HG03439 (cell line): ENCODE measurements at regions not wholly inside any gene's neighbourhood (a gene's known extent, or its start where the extent isn't known, plus 50 kb on each side); places are given as distances from the start of the nearest gene placed in this dataset.

ENCODE experiments used
- ATAC-seq: cut with Tn5 transposase; IDR thresholded peaks from one replicate; pipeline ENCODE4 v1.9.1; 2021; ENCODE audit warnings: mild to moderate bottlenecking, moderate library complexity; ENCODE audit not compliant: unreplicated experiment

DNA sequence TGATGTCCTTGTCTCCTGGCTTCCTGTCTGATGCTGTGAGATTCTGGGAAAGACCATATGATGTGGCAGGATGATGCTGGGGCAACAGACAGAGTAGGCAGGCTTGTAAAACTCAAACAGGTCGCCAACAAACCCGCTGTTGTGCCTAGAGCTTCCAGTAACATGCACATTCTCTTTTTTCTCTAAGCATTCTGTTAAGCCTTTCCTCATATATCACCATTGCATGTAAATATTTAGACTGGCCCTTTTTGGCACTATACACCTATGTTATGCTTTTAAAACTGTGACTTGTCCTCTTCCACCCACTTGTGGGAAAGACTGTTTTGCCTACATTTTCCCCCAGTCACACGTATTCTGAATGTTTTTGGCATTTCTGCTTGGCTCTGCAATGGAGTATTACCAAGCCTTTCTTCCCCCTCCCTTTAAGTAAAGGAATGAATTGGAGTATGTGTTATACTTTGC lies 250.4 kb upstream of the TANK start:
- no peak for ATAC-seq

DNA sequence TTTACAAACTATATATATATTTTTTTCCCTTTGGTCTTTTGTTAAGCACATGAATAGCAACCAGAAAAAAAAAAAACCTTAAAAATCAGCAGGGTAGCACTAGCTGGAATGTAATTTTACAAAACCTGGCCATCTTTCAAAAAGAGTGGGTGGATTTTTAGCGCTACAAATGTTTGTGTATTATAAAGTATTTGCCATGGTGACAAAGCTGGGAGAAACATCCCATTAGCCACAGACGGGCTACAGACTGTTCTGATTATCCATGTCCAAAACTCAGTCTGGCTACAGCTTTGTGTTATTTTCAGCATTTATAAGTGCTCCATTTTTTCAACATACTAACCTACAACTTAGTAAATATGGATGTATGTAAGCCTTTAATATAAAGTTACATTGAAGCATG lies 249.5 kb upstream of the TANK start:
- ATAC-seq, result no peak

DNA sequence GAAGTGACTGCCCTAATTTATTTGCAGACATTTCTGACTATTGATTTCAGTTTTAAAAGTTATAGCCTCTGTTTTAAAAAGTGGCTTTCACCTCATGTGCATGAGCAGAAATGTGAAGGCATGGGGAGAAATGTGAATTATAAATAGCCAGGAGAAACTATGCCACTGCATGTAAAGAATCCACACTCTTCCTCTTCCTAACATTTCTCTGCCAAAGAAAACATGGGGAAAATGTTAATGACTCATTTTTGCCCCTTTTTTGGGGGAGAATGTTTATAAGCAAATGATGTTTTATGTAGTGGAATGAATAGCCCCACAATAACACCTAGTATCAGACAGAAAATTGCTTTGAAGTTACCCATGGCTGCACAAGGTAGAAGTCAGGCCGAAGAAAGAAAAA lies 249.0 kb upstream of the TANK start:
- ATAC-seq, result no peak

DNA sequence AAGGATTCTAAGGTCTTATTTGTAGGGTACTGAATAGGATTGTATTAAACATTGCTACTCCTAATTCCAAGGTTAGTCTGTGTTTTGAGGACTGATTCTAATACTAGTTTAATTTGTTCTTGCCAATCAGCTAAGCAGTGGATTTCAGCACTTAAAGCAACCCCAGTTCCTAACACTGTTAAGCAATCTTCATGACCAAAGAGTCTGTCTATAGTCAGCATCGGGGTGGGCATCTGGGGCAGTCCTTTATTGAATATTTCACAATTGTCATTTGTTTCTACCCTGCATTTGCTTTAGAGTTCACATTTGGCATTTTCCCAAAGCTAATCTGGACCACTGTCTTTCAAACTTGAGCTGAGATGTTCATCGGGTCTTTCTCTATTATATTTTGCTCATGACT lies 248.0 kb upstream of the TANK start:
- ATAC-seq, result no peak

DNA sequence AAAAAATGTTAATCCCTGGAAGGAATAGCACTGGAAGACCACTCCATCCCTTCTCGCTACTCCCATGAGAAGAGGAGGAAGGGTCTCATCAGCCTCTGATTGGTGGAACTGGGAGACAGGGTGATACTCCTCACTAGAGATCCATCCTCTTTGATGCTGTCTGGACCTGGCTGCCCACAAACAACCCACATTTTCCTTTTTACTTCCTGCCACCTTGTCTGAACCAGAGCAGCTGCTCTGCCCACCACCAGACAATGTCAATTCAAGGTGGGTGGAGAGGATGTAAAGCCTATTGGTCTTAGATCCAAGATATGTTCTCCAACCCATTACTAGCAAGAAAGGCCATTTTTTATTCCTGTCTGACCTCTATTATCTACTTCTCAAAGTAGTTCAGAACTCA lies 246.9 kb upstream of the TANK start:
- ATAC-seq, result no peak

DNA sequence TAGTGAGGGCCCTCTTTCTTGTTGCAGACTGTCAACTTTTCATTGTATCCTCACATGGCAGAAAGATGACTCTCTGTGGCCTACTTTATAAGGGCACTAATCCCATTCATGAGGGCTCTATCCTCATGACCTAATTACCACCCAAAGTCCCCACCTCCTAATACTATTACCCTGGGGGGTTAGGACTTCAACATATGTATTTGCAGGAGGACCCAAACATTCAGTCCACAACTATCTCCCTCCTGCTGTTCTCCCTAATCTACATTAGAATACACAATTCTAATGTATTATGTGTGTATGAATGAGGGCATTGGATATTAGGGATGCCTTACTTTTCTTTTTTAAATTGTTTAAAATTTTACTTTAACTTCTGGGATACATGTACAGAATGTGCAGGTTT lies 246.0 kb upstream of the TANK start:
- no peak for ATAC-seq

DNA sequence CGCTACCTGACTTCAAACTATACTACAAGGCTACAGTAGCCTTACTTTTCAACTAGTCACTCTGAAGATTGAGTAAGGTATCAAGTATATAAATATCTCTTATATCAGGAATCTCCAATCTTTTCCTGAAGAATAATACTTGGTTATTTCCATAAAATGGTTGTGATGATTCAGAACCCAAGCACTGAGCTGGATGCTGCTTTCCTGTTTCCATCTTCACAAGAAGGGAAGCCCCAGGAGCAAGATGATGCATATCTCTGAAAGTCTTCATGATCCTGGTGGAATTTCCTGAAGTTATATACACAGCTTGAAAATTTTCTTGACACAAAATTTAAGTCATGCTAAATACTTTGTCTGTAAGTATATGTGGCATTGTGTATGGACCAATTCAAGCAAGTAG lies 243.9 kb upstream of the TANK start:
- ATAC-seq, result no peak

DNA sequence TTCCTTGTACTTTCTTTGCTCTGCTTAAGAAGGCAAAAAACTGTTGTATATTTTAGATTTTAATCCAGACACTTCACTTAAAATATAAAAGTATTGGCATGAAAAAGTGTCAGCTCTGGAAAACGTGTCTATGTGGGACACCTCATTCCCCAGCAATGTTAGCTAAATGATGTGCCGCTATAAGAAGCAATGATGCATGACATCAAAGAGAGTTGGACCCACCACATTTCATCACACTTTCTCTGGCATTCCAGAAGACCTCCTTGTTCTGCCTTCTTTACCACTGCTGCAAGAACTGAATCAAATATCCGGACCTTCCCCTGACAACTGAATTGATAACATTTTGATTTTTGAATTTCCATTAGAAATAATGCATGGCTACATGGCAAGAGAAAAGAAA lies 242.4 kb upstream of the TANK start:
- no peak for ATAC-seq

DNA sequence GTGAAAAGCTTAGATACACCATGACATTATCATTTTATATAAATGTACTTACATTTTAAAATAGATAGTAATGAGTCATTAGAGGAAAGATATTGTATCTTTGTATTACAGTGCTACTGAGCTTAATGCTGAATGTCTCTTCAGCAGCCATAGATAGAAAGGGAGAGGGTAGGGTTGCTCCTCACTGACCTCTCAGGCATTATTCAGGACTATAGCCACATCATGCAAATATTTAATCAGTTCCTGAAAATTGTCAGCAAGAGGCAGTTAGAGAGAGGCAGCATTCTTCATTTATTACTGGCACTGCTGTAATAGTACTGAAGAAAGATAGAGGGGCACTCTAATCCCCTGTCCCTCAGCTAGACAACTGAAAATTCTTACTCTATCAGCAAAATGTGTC lies 242.0 kb upstream of the TANK start:
- ATAC-seq, result no peak

DNA sequence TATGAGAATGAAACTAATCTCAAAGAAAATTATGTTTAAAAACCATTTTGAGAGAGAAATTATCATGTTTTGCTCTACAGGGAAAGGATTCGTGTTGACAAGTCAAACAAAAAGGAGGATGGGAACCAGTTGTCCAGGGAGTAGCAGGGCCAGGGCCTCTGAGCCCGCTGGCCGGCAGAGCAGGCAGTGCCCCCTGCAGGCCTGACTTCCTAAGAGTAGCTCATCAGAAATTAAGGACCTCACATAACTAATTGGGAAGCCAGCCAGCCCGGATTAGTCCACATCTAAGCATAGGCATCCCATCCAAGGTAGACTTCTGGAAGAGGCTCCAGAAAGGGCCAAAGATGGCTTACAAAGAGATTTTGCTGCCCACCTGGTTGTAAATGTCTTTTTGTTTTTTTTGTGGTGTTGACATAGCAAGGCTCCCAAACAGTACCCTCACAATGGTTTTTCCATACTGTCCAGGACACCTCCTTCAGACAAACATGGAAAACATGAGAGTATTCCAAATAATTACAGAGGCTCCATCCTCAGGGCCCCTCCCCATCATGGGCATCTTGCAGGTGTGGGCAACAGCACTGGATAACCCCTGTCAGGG lies 241.2 kb upstream of the TANK start:
- no peak for ATAC-seq

DNA sequence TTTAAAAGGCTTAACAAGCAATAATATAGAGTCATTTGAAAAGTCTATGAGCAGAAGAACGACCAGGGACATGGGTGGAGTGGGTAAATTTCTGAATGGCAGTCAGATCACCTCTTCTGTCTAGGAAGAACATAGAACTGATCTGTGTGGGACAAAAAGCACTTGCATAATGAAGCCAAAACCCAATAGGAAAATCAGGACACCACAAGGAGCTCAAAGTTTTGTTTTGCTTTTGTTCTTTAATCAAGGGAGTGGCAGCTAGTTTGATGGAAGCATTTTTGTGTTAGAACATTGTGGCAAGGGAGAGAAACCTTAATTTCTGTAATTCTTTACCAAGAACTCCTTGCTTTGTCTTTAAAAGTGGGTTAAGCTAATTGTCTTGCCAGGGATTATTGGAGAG lies 240.2 kb upstream of the TANK start:
- no peak for ATAC-seq

DNA sequence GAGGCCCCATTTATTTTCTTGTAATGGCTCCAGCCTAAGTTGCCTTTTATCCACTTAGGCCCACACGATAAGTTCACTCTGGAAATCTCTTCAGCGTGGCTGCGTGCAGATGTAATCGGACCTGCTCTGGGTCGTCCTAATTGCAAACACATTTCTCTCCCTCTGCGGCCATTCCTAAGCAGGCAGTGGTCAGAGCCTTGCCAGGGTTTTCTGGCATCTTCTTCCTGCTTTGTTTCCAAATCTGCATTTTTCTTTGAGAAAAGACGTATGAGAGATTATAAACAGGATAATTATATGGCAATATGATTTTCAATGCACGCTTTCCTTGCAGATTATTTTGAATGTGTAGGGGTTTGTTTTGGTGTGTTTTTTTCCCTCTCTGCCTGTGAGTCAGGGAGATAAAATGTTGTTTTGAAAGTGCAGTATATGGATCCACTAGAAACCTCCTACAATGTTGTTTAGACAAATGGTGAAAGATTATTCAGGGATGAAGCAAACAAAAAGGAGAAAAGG lies 239.4 kb upstream of the TANK start:
- ATAC-seq, result no peak

DNA sequence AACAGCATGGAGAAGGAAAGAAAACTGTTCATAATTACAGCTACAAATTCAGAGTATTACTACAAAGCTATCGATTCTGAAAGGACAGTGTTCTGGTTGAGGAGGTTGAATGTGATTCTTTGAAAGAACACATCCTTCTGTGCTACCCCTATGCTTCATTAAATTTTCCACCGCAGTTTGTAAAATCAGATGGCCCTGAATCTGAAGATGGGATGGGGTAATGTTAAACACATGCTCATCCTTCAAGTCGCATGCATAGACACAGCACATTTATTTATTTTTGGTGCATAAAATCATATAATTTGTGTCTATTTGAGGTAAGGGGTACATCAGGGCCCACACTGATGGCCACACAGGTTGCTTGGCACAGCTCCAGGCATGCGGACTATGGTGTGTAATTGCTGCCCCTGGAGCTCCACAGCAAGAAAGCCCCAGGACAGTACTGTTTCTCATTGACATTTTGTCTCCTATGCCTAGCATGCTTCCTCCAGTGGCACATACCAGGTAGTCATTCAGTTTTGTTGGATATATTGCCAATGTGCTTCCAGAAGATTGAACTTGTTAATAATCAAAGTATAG lies 238.8 kb upstream of the TANK start:
- ATAC-seq, result no peak

DNA sequence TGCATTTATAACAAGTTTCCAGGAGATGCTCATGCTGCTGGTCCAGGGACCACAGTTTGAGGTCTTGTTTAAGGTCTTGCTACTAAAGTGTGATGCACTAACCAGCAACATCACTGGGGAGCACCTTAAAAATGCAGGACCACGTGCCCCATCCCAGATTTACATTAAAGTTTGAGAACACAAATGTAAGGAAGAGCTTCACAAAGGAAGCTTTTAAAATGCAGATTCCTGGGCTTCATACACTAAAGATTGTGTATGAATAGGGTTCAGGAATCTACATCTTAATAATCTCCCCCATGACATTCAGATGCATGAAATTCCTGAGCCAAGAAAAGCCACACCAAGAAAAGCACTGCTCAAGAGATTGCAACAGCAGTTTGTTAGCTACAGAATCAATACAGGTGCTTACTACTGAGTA lies 235.3 kb upstream of the TANK start:
- ATAC-seq, result no peak

DNA sequence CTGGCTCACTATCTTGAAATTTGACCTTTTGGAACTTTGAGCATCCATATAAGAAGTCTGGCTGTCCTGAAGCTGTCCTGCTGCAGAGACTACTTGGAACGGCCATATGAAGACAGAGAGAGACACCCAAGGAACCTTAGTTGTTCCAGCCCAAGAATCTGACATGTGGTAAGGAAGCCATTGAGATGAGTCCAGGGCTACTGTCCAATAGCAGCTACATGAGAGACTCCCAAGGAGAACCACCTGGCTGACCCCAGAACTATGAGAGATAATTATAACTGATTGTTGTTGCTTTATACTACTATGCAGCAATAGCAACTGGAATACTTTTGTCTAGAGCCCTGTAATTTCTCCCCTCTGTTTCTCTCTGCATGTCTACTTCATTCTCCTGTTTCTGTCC lies 234.3 kb upstream of the TANK start:
- ATAC-seq, result no peak

DNA sequence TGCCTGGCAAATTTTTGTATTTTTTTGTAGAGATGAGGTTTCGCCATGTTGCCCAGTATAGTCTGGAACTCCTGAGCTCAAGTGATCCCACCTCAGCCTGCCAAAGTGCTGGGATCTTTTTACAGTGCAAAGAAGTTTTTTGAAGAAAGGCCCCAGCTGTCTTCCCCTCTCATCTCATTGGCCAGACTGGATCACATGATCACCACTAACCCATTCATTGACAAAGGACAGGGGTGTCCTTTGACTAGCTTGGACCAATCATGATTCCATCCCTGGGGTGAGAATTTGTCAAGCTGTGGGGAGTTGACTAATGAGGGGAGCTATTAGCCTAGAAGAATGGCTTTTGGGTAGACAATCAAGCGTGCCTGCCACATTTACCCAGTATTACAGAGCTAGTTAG lies 232.9 kb upstream of the TANK start:
- no peak for ATAC-seq

DNA sequence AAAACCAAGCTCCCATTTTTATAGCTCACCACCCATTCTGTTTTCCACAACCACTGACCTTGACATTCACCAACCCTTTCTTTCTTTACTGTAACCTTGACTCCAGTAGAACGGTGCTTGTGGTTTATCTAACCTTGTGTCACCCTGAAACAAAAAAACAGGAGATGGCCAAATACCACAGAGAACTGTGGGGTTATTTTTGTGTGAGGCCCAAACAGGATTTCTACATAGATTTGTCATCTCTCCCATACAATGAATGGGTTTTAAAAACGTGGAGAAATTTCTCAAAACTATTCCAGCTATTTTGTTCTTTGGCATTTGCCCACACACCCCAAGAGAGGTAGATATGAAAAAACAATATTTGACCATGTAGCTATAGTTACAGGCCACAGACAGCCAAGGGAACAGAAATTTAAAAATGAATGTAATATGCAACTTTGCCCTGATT lies 231.3 kb upstream of the TANK start:
- ATAC-seq, result no peak

DNA sequence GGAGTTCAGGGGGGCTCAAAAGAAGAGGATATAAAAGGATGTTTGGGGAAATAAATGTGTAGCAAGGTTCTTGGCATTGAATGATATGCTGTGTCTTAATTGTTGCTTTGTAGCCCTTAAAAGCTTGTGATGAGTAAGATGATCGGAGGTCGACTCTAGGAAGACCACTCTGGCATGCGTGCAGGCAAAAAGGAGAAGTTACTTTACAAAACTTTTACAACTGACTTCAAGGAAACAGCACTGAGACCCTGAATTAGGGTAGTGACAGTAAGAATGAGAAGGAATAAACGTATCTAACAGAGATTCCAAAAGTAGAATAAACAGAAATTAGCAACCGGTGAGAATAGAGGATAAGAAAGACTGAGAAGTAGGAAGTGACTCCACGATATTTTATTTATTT lies 228.7 kb upstream of the TANK start:
- no peak for ATAC-seq

DNA sequence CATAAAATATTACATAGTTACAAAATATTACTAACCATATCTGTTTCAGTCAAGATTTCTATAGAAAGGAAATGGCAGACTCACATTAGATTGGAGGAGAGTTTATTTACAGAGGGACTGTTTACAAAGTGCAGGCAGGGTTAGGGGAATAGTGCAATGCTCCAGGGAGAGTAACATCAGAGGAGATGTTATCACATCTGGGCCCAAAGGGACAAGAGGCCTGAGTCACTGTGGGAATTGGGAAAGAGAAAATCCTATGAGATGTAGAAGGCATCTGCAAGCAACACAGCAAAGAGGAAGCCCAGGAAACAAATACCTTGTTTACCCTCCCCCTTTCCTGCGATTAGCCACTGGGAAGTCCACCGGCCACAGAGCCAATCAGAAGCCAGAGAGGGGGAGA lies 227.3 kb upstream of the TANK start:
- ATAC-seq, result no peak

DNA sequence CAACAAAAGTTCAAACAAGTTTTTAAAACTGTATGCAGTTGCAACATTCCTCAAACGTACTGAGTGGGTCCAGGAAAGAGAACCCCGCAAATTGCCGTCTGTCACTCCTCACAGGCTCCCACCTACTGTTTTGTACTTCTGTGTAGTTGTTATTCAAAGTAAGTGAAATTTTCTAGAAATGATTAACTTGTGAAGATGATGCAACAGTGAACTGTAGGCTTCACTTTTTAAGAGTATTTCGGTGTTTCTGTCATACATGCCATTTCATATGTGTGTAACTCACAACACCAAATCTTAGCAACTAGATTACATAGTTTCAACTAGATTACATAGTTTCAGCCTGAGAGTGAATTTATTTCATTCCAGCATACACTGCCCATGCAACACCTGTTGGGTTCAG lies 226.0 kb upstream of the TANK start:
- ATAC-seq, result no peak

DNA sequence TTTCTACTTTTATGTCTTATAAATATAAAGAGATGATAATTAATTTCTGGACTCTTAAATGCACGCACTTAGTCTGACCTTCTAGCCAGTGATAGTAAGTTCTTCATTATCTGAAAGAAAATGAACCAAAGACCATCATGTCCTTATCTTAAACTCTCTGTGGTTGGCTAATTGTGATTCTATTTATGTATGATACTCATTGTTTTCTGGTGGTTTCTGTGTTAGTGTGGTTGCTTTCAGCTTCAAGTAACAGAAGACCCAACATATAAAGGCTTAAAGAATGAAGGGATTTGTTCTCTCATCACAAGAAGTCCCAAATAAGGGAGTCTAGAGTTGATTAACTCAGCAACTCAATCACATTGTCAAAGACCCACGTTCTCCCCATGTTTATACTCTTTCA lies 225.2 kb upstream of the TANK start:
- ATAC-seq, result no peak

DNA sequence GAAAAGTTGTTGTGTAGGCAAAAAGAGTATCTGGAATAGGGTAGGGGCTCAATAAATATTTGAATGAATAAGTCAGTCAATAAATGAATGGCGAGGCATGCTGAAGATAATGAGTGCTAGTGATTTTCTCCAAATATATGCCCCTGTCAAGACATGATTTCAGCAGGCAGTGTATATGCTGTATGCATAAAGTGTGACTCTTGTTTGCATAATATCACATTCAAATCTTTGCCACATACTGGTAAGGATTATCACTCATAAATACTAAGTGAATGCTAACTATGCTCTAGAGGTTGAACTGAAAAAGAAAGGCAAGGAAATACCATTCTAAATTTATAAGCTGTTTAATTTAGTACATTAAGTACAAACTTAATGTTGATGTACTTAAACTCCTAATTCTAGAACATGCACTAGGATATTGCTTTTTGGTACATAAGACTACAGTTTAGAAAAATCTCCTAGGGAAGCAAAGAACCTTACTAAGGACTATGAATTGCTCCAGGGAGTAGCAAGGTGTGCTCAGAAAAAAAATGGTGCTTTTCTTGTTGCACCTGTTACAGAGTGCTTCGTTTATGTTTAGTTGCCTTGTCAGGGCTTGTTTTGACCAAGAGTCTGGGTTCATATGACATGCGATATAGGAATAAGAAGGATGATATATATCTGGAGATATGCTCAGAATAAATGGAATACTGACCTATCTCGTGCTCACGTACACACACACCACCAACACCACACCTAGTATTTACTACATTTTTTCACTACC lies 224.0 kb upstream of the TANK start:
- no peak for ATAC-seq
